GM10266 (cell line): ENCODE measurements at regions not wholly inside any gene's neighbourhood (a gene's known extent, or its start where the extent isn't known, plus 50 kb on each side); places are given as distances from the start of the nearest gene placed in this dataset.

Experiments
- DNase-seq: peaks from one replicate; pipeline ENCODE4 v3.0.0; 2012; ENCODE audit errors: extremely low spot score
- TF ChIP-seq, protein P1 (sequence below): IDR thresholded peaks from 2 replicates; pipeline ENCODE4 v1.5.1; 2012; ENCODE audit warnings: mild to moderate bottlenecking, low read depth; ENCODE audit not compliant: control insufficient read depth, insufficient read depth; ENCODE audit errors: missing control alignments

DNA sequence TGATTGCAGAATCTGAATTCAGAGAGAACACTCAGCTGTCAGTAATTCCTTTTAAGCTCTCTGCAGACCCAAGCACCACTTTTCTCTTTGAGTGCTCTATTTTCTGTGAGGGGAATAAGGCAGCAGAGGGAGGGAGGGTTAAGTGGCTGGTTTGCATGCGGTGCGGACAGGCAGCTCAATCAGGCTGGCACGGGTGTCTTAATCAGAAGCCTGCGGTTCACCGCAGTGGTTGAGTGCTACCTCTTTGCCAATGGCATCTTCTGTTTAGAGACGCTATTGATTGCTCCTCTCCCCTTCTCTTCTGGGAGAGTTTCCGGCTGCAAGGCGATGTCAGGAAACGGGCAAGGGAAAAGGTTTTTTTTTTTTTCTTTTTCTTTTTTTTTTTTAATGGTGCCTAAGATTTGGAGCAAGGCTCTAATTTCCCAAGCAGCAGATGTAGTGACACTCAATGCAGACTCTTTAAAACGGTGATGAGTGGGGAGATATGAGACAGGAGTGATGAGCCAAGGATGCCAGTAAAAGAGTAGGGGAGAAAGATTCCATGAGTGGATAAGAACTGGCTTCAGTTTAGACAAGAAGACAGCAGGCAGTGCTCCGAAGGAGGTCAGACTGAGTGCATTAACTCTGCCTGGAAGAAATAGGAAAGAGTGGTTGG is 533.7 kb upstream of the SEL1L start:
- TF ChIP-seq, protein P1, sequence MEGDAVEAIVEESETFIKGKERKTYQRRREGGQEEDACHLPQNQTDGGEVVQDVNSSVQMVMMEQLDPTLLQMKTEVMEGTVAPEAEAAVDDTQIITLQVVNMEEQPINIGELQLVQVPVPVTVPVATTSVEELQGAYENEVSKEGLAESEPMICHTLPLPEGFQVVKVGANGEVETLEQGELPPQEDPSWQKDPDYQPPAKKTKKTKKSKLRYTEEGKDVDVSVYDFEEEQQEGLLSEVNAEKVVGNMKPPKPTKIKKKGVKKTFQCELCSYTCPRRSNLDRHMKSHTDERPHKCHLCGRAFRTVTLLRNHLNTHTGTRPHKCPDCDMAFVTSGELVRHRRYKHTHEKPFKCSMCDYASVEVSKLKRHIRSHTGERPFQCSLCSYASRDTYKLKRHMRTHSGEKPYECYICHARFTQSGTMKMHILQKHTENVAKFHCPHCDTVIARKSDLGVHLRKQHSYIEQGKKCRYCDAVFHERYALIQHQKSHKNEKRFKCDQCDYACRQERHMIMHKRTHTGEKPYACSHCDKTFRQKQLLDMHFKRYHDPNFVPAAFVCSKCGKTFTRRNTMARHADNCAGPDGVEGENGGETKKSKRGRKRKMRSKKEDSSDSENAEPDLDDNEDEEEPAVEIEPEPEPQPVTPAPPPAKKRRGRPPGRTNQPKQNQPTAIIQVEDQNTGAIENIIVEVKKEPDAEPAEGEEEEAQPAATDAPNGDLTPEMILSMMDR = no peak
- no peak for DNase-seq

DNA sequence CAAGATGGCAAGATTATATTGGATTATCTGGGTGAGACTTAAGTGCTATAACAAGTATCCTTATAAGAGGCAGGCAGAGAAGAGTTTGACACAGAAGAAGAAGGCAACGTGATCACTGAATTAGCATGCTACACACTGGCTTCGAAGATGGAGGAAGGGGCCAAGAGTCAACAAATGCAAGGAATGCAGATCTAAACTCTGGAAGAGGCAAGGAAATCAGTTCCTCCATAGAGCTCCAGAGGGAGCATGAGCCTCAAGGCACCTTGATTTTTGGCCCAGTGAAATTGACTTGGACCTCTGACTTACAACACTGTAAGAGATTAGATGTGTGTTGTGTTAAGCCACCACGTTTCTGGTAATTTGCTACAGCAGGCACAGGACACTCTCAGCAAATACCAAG is 536.4 kb upstream of the SEL1L start:
- DNase-seq = no peak
- TF ChIP-seq, protein P1 = no peak

DNA sequence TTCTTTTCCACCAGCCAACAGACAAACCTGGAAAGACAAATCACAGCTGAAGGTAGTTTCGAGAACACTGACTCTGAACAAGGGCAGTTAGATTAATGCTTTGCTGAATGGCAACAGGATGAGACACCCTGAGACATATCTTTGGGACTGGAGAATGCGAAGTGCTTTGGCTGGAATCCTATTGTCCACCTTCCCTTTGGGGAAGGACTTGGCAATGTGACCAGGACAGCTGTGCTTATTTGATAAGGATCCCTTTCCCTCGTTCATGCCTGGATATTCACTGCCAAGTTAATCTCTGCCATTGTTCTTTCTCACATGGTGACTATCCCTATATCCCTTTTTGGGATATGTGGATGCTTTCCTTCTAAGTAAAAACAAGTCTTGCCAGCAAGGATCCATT is 537.1 kb upstream of the SEL1L start:
- DNase-seq = no peak
- TF ChIP-seq, protein P1 = no peak

DNA sequence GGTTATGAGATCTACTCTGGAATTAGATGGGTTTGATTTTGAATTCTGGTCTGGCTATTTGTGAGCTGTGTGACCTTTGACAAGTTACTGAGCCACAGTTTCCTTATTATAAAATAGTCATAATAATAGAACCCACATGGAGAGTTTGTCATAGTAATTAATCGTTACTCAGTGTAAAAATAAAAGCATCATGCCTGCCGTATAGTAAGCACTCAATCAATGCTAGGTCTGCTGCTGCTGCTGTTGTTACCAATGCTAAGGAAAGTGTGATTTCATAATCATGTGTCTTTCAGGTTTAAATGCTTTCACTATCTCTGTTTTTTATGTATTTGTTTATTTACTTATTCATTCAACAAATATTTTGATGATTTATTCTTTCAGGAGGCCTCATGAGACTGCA is 539.9 kb upstream of the SEL1L start:
- TF ChIP-seq, protein P1 = no peak
- DNase-seq = no peak

DNA sequence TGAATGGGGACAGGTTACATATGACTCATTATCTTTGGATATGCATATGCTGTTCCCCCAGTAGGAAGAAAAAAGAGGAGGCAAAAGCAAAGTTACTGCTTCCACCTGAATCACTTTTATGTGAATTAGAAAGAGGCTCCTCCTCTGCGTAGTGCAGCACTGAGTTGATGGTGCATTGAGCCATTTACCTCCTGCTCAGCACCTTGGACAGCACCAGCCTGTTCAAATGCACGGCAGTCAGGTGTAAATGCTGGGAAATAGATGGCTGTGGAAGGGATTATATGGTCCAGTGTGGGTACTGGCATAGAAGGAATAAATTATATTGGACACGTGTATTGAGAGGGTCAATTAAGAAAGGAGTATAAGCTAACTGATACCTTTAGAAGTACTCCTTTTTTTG is 541.9 kb upstream of the SEL1L start:
- TF ChIP-seq, protein P1 = no peak
- peak; percentile 4 for DNase-seq

DNA sequence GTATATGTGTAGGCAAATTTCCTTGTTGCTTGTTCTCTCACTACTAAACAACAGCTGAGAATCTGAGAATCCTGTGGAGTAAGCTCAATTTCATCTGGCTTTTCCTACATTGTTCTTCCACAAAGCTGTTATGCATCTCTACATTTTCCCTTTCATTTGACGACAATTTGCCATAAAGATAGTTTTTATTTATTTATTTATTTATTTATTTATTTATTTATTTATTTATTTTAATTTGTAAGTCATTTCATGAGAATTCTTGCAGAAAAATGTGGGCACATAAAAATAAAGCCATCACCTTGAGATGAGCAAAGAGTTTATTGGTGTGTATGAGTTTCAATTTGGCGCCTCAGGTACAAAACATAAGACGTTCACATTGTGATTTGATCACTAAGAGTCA is 545.9 kb upstream of the SEL1L start:
- TF ChIP-seq, protein P1 = no peak
- DNase-seq = no peak

DNA sequence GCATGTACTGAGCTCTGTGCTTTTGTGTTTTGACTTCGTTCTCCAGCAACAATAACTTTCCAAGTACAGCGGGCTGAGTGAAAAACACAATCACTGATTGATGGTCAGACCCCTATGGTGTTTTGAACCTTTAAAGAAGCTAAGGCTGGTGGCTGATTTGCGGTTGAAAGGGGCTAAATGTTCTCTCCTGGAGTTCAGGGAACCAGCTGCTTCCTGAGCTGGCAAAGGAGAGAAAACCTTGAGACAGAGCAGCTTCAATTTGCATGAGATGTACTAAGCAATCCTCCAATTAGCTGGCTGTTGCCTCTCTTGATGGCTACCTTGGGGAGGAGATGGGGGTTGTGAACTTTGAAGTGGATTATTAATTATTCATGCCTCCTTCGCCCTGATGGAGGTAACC is 546.7 kb upstream of the SEL1L start:
- TF ChIP-seq, protein P1 = no peak
- no peak for DNase-seq
